ENCODE measurements at regions not wholly inside any gene's neighbourhood (a gene's known extent, or its start where the extent isn't known, plus 50 kb on each side); places are given as distances from the start of the nearest gene placed in this dataset.

DNA sequence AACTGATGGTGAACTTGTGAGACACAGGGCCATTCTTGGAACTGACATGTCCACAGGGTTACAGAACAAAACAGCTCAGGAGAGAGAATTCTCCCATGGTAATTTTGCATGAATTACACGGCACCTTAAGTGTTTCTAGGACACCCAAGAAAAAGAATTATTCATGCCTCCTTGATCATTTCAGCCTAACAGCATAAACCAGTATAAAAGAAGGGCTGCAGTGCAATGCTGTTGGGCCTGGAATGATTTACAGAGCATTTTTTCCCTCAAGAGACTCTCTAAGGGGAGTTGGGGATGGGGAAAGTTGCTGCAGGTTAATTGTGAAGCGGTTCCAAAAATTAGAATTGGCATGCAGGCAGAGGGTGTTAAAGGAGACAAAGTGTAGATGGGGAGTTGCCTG is 136.4 kb upstream of the FBXL7 start:
- no peak overlapping the region for H2AK5ac ChIP-seq (ENCODE audit: low read depth, low read length)
- no peaks in the 10 kb centered on the region for H3K9me1 ChIP-seq (ENCODE audit: insufficient read depth, low read length)
- H3K4ac ChIP-seq (ENCODE audit: low read depth, low read length) = no peak overlapping the region
- no peak overlapping the region for H3K27ac ChIP-seq (ENCODE audit: insufficient read depth, low read length)
- DNase-seq = no peak
- WGBS, 2 experiments (ENCODE audit: extremely low coverage in 2 of 2, insufficient read length in 1 of 2) = 17% methylated on average over 1 of the region's 2 CpGs; no CpG with 5 or more reads in 1 of the 2 experiments
- no peaks in the 10 kb centered on the region for H4K20me1 ChIP-seq (ENCODE audit: insufficient read depth, low read length)
- CTCF ChIA-PET = interaction anchor here (0.7 kb wide), 1 partner anchor 10 kb away, joined by 3 read pairs; no protein-coding TSS in a partner anchor
- no peak overlapping the region for H2BK20ac ChIP-seq (ENCODE audit: low read depth, low read length)
- H3K9me3 ChIP-seq (ENCODE audit: control insufficient read depth, insufficient read depth, low read length) = no peaks in the 10 kb centered on the region
- no TSS peak for BruUV-seq (replicated peaks)
- H4K8ac ChIP-seq (ENCODE audit: low read depth in 2 of 2, low read length in 2 of 2) = no peak overlapping the region
- H3K4me2 ChIP-seq (ENCODE audit: low read depth, low read length) = no peak overlapping the region
- H3K4me1 ChIP-seq (ENCODE audit: control insufficient read depth, insufficient read depth, low read length) = no peaks in the 10 kb centered on the region
- dilution Hi-C loops (cut with HindIII; ENCODE audit: low sequenced_read_pairs, unreplicated experiment) (no loop called here), intact Hi-C loops (cut with micrococcal nuclease) (no loop called here), in situ Hi-C loops (cut with MboI; ENCODE audit: low sequenced_read_pairs) (no loop called here)
- H3K9ac ChIP-seq (ENCODE audit: low read depth, low read length) = no peak overlapping the region
- no peak overlapping the region for H2BK5ac ChIP-seq (ENCODE audit: low read depth, low read length, poor library complexity, severe bottlenecking)
- H3K18ac ChIP-seq (ENCODE audit: low read depth, low read length) = no peak overlapping the region
- no peak overlapping the region for H3K56ac ChIP-seq (ENCODE audit: extremely low read depth, insufficient read depth, low read length)
- H3K36me3 ChIP-seq (ENCODE audit: control insufficient read depth, insufficient read depth, low read length) = no peaks in the 10 kb centered on the region
- POLR2A ChIA-PET (ENCODE audit: unreplicated experiment) = no interaction called here
- no peak overlapping the region for H2AFZ ChIP-seq (replicated peaks; ENCODE audit: low read length, poor library complexity)
- ATAC-seq (ENCODE audit: low read depth) = no peak
- TF ChIP-seq RCOR1 (IDR thresholded peaks at IDR 0.05; ENCODE audit: insufficient replicate concordance, low read length) (no peak), CHD1 (IDR thresholded peaks at IDR 0.05; ENCODE audit: low read depth, low read length) (no peak), RAD21 (IDR thresholded peaks at IDR 0.05; ENCODE audit: low read length) (no peak), MAZ (IDR thresholded peaks at IDR 0.05; ENCODE audit: borderline replicate concordance, low read depth, low read length) (no peak), CEBPB (IDR thresholded peaks at IDR 0.05; ENCODE audit: low read depth, low read length) (no peak), FOS (IDR thresholded peaks at IDR 0.05; ENCODE audit: low read depth, low read length) (no peak), SMC3 (IDR thresholded peaks at IDR 0.05; ENCODE audit: low read depth, low read length) (no peak), POLR2A (IDR thresholded peaks at IDR 0.05; ENCODE audit: low read depth, low read length) (no peak), BHLHE40 (IDR thresholded peaks at IDR 0.05; ENCODE audit: low read depth, low read length) (no peak), MXI1 (IDR thresholded peaks at IDR 0.05; ENCODE audit: borderline replicate concordance, low read depth, low read length) (no peak), MAFK (IDR thresholded peaks at IDR 0.05; ENCODE audit: low read depth, low read length) (no peak)
- TF ChIP-seq, protein P1, sequence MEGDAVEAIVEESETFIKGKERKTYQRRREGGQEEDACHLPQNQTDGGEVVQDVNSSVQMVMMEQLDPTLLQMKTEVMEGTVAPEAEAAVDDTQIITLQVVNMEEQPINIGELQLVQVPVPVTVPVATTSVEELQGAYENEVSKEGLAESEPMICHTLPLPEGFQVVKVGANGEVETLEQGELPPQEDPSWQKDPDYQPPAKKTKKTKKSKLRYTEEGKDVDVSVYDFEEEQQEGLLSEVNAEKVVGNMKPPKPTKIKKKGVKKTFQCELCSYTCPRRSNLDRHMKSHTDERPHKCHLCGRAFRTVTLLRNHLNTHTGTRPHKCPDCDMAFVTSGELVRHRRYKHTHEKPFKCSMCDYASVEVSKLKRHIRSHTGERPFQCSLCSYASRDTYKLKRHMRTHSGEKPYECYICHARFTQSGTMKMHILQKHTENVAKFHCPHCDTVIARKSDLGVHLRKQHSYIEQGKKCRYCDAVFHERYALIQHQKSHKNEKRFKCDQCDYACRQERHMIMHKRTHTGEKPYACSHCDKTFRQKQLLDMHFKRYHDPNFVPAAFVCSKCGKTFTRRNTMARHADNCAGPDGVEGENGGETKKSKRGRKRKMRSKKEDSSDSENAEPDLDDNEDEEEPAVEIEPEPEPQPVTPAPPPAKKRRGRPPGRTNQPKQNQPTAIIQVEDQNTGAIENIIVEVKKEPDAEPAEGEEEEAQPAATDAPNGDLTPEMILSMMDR (conservative IDR thresholded peaks at IDR 0.05; ENCODE audit: low read depth, low read length) = no peak
- TF ChIP-seq, protein P2, sequence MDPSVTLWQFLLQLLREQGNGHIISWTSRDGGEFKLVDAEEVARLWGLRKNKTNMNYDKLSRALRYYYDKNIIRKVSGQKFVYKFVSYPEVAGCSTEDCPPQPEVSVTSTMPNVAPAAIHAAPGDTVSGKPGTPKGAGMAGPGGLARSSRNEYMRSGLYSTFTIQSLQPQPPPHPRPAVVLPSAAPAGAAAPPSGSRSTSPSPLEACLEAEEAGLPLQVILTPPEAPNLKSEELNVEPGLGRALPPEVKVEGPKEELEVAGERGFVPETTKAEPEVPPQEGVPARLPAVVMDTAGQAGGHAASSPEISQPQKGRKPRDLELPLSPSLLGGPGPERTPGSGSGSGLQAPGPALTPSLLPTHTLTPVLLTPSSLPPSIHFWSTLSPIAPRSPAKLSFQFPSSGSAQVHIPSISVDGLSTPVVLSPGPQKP (IDR thresholded peaks at IDR 0.05; ENCODE audit: borderline replicate concordance, low read depth, low read length) = no peak
- TF ChIP-seq, protein P3, sequence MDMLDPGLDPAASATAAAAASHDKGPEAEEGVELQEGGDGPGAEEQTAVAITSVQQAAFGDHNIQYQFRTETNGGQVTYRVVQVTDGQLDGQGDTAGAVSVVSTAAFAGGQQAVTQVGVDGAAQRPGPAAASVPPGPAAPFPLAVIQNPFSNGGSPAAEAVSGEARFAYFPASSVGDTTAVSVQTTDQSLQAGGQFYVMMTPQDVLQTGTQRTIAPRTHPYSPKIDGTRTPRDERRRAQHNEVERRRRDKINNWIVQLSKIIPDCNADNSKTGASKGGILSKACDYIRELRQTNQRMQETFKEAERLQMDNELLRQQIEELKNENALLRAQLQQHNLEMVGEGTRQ (IDR thresholded peaks at IDR 0.05; ENCODE audit: low read depth, low read length) = no peak
- no peak overlapping the region for H4K91ac ChIP-seq (ENCODE audit: insufficient read depth, low read depth, low read length)
- no peak overlapping the region for H3K4me3 ChIP-seq (ENCODE audit: insufficient read depth, low read depth, low read length)
- no peak overlapping the region for H3K23ac ChIP-seq (ENCODE audit: low read depth, low read length)
- H4K5ac ChIP-seq (ENCODE audit: low read depth, low read length) = no peak overlapping the region
- no peaks in the 10 kb centered on the region for H3K79me1 ChIP-seq (ENCODE audit: low read depth in 1 of 2, low read length in 2 of 2)
- no peaks in the 10 kb centered on the region; the same call in 1 of the 2 replicates for H3K27me3 ChIP-seq (ENCODE audit: control insufficient read depth, insufficient read depth, low read length)
- no peak overlapping the region for H2BK120ac ChIP-seq (ENCODE audit: low read depth, low read length)
- H2AK9ac ChIP-seq (replicated peaks; ENCODE audit: low read depth, low read length, poor library complexity) = no peak overlapping the region
- H2BK15ac ChIP-seq (ENCODE audit: low read depth, low read length) = no peak overlapping the region
- no peak overlapping the region for H3K14ac ChIP-seq (replicated peaks; ENCODE audit: low read depth, low read length)

All from IMR-90 (cell line).